ENCODE measurements at regions not wholly inside any gene's neighbourhood (a gene's known extent, or its start where the extent isn't known, plus 50 kb on each side); places are given as distances from the start of the nearest gene placed in this dataset.

DNA sequence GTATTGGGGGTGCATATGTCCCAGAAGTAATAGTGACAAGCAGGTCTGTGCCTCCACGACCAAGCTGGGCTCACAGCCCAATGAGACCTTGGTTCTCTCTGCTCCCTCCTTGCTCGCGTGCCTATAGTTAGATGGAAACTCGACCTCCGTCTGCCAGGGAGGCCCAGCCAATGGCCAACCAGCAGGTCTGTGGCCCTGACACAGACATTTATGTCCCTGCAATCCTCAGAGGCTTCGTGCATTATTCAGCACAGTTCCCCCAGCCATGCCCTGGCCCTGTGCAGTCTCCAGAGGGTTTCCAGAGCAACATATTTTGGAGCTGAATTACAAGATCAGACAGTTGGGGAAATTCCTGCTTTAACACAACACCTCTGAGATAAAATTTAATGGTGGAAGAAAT, 105.1 kb downstream of the UQCRFS1 start:
- DNase-seq (ENCODE audit: insufficient read length, low spot score, missing footprints) = no peak
- TF ChIP-seq, protein P1, sequence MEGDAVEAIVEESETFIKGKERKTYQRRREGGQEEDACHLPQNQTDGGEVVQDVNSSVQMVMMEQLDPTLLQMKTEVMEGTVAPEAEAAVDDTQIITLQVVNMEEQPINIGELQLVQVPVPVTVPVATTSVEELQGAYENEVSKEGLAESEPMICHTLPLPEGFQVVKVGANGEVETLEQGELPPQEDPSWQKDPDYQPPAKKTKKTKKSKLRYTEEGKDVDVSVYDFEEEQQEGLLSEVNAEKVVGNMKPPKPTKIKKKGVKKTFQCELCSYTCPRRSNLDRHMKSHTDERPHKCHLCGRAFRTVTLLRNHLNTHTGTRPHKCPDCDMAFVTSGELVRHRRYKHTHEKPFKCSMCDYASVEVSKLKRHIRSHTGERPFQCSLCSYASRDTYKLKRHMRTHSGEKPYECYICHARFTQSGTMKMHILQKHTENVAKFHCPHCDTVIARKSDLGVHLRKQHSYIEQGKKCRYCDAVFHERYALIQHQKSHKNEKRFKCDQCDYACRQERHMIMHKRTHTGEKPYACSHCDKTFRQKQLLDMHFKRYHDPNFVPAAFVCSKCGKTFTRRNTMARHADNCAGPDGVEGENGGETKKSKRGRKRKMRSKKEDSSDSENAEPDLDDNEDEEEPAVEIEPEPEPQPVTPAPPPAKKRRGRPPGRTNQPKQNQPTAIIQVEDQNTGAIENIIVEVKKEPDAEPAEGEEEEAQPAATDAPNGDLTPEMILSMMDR (IDR thresholded peaks at IDR 0.05; ENCODE audit: extremely low read depth, low read depth, low read length) = no peak
- Histone ChIP-seq H3K9me3 (ENCODE audit: low read depth, low read length) (peaks cover 3% of the 10 kb centered on the region), H3K79me2 (ENCODE audit: insufficient read depth, low read length) (no peaks in the 10 kb centered on the region), H3K36me3 (ENCODE audit: insufficient read depth, low read length) (no peaks in the 10 kb centered on the region), H2AFZ (ENCODE audit: low read length) (no peak overlapping the region), H4K20me1 (ENCODE audit: insufficient read depth, low read length) (no peaks in the 10 kb centered on the region), H3K4me3 (ENCODE audit: insufficient read depth, low read length) (no peak overlapping the region), H3K4me1 (ENCODE audit: insufficient read depth, low read length) (no peaks in the 10 kb centered on the region), H3K4me2 (ENCODE audit: insufficient read depth, low read length) (no peak overlapping the region), H3K27me3 (ENCODE audit: insufficient read depth, low read length) (no peaks in the 10 kb centered on the region), H3K27ac (ENCODE audit: low read depth, low read length) (no peak overlapping the region)

DNA sequence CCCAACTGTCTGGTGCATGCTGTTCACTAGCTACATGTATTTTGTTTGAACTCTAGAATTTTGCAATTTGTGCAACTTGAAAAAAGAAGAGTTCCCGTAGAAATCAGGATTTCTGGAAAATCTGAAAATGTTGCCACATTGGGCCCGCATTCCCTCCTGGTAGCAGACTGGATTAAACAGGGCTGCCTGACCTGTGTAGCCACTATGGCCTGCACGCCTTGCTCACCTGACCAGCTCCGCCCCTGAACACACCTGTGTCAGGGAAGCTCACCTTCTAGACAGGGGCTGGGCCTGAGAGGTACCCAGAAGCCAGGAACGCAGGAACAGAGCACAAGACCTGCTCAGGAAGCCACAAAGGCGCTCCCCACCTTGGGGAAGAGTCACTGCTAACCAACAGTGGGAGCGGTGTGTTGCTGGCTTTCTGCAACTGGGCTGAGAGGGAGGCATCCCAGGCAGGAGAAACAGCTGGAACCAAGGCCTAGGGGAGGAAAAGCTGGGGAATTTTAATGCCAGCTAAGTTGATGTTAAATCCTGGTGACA, 106.5 kb downstream of the UQCRFS1 start:
- H3K4me3 ChIP-seq (ENCODE audit: insufficient read depth, low read length) = no peak overlapping the region
- H3K4me2 ChIP-seq (ENCODE audit: insufficient read depth, low read length) = no peak overlapping the region
- TF ChIP-seq, protein P1 (IDR thresholded peaks at IDR 0.05; ENCODE audit: extremely low read depth, low read depth, low read length) = no peak
- H4K20me1 ChIP-seq (ENCODE audit: insufficient read depth, low read length) = no peaks in the 10 kb centered on the region
- no peak overlapping the region for H2AFZ ChIP-seq (ENCODE audit: low read length)
- DNase-seq (ENCODE audit: insufficient read length, low spot score, missing footprints) = no peak
- H3K79me2 ChIP-seq (ENCODE audit: insufficient read depth, low read length) = no peaks in the 10 kb centered on the region
- no peaks in the 10 kb centered on the region for H3K36me3 ChIP-seq (ENCODE audit: insufficient read depth, low read length)
- no peaks in the 10 kb centered on the region for H3K27me3 ChIP-seq (ENCODE audit: insufficient read depth, low read length)
- no peaks in the 10 kb centered on the region for H3K4me1 ChIP-seq (ENCODE audit: insufficient read depth, low read length)
- peaks cover 3% of the 10 kb centered on the region for H3K9me3 ChIP-seq (ENCODE audit: low read depth, low read length)
- no peak overlapping the region for H3K27ac ChIP-seq (ENCODE audit: low read depth, low read length)

DNA sequence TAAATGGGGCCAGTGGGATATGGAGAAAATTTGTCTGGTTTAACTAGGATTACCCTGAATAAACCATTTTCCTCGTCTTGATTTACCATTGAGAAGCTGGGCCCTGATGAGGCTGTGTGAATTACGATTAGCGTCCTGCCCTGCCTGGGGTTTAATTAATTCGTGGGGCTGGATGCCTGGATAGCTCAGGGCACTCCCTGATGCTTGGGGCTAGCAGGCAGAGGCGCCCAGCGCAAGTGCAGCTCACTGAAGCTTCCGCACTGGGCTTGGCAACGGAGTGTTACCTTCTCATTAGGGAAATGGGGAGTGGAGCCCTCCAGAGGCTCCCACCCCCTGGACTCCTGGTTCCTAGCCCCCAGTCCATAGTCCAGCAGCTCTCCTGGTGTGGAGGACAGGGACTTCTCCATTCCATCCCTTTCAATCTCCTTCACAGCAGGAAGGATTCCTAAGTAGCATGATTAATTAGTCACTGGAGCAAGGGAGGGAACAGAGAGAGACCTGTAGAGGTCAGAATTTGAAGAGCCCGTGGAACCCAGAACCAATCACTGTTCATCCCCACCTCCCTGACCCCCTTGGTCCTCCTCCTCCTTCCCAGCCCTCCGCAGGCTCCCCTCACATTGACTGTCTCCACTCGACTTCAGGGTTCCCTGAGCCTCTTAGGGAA, 107.2 kb downstream of the UQCRFS1 start:
- Histone ChIP-seq H3K4me2 (ENCODE audit: insufficient read depth, low read length) (no peak overlapping the region), H3K4me1 (ENCODE audit: insufficient read depth, low read length) (no peaks in the 10 kb centered on the region), H3K9me3 (ENCODE audit: low read depth, low read length) (peaks cover 3% of the 10 kb centered on the region), H2AFZ (ENCODE audit: low read length) (no peak overlapping the region), H3K4me3 (ENCODE audit: insufficient read depth, low read length) (no peak overlapping the region), H3K36me3 (ENCODE audit: insufficient read depth, low read length) (no peaks in the 10 kb centered on the region), H3K79me2 (ENCODE audit: insufficient read depth, low read length) (no peaks in the 10 kb centered on the region), H4K20me1 (ENCODE audit: insufficient read depth, low read length) (no peaks in the 10 kb centered on the region), H3K27me3 (ENCODE audit: insufficient read depth, low read length) (no peaks in the 10 kb centered on the region), H3K27ac (ENCODE audit: low read depth, low read length) (no peak overlapping the region)
- TF ChIP-seq, protein P1 (IDR thresholded peaks at IDR 0.05; ENCODE audit: extremely low read depth, low read depth, low read length) = no peak
- no peak for DNase-seq (ENCODE audit: insufficient read length, low spot score, missing footprints)

DNA sequence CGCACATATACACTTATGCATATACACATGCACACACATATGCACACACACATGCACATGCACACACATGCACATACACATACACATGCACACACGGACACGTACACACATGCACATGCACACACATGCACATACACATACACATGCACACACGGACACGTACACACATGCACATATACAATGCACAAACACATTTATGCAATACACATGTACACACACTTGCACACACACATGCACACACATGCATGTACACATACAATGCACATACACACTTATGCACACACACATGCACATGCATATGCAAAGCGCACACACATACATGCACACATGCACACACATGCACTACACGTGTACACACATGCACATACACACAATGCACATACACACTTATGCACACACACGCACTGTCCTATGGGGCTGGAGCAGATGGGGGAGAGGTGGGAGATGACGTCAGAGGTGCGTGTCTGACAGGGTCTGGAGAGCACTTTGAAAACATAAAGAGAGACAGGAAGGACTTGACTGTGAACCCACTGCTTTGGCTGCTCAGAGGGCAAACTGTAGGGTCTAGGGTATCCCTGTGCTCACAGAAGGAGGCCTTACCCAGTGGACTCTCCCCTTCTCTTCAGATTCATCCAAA, 108.2 kb downstream of the UQCRFS1 start:
- no peaks in the 10 kb centered on the region for H4K20me1 ChIP-seq (ENCODE audit: insufficient read depth, low read length)
- no peaks in the 10 kb centered on the region for H3K36me3 ChIP-seq (ENCODE audit: insufficient read depth, low read length)
- no peaks in the 10 kb centered on the region for H3K4me1 ChIP-seq (ENCODE audit: insufficient read depth, low read length)
- H3K4me3 ChIP-seq (ENCODE audit: insufficient read depth, low read length) = no peak overlapping the region
- peaks cover 3% of the 10 kb centered on the region for H3K9me3 ChIP-seq (ENCODE audit: low read depth, low read length)
- no peak overlapping the region for H3K27ac ChIP-seq (ENCODE audit: low read depth, low read length)
- no peaks in the 10 kb centered on the region for H3K79me2 ChIP-seq (ENCODE audit: insufficient read depth, low read length)
- H3K27me3 ChIP-seq (ENCODE audit: insufficient read depth, low read length) = no peaks in the 10 kb centered on the region
- H3K4me2 ChIP-seq (ENCODE audit: insufficient read depth, low read length) = no peak overlapping the region
- DNase-seq (ENCODE audit: insufficient read length, low spot score, missing footprints) = no peak
- H2AFZ ChIP-seq (ENCODE audit: low read length) = no peak overlapping the region
- TF ChIP-seq, protein P1 (IDR thresholded peaks at IDR 0.05; ENCODE audit: extremely low read depth, low read depth, low read length) = no peak

Data from osteoblast (primary cell).